Sigmoid colon (tissue), 3 donors: ENCODE measurements at regions not wholly inside any gene's neighbourhood (a gene's known extent, or its start where the extent isn't known, plus 50 kb on each side); places are given as distances from the start of the nearest gene placed in this dataset.

Experiments
- POLR2A ChIP-seq, 2 donors: fragments of 450-650 bp; IDR thresholded peaks; one replicate each; pipeline ENCODE4 v1.6.1; 2016; ENCODE audit warnings: antibody characterized with exemption in 2 of 2, mild to moderate bottlenecking in 2 of 2, moderate library complexity in 2 of 2
- TF ChIP-seq, protein P1 (sequence below), 4 experiments: fragments of 450-650 bp in 3 of 4; fragments of 200-600 bp in 1 of 4; IDR thresholded peaks; one replicate each; pipeline ENCODE4 v1.5.1; 2016 to 2019; ENCODE audit warnings: antibody characterized with exemption in 4 of 4, mild to moderate bottlenecking in 3 of 4, moderate library complexity in 2 of 4

DNA sequence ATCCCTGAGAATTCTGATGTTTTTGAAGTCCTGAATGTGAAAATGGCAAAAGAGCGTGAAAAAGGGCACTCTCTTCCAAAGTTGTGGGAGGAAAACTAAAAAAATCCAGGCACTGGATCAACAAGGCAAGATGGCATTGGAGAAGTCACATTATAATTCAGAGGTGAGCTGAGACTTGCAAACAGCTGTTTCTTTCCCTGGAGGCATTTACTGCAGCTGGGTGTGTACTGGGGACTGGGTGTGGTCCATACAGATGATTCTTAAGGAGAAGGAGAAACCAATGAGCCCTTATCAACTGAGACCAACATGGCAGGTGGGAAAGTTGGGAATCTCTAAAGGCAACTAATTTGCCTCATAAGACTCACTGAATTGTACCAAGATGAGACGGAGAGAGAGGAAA lies 313.9 kb downstream of the TRIB2 start:
- no peak for TF ChIP-seq POLR2A (IDR thresholded peaks at IDR 0.05)
- TF ChIP-seq, protein P1, sequence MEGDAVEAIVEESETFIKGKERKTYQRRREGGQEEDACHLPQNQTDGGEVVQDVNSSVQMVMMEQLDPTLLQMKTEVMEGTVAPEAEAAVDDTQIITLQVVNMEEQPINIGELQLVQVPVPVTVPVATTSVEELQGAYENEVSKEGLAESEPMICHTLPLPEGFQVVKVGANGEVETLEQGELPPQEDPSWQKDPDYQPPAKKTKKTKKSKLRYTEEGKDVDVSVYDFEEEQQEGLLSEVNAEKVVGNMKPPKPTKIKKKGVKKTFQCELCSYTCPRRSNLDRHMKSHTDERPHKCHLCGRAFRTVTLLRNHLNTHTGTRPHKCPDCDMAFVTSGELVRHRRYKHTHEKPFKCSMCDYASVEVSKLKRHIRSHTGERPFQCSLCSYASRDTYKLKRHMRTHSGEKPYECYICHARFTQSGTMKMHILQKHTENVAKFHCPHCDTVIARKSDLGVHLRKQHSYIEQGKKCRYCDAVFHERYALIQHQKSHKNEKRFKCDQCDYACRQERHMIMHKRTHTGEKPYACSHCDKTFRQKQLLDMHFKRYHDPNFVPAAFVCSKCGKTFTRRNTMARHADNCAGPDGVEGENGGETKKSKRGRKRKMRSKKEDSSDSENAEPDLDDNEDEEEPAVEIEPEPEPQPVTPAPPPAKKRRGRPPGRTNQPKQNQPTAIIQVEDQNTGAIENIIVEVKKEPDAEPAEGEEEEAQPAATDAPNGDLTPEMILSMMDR (IDR thresholded peaks at IDR 0.05), result no peak
